GM21737 (cell line): ENCODE measurements at regions not wholly inside any gene's neighbourhood (a gene's known extent, or its start where the extent isn't known, plus 50 kb on each side); places are given as distances from the start of the nearest gene placed in this dataset.
"Not testable (repeated sequence)": the region's sequence is repeated elsewhere in the genome, so short reads cannot be mapped to it uniquely, and the experiment has no call there.

Experiments used
- ATAC-seq: cut with Tn5 transposase; IDR thresholded peaks from one replicate; pipeline ENCODE4 v1.9.1; 2021; ENCODE audit warnings: mild to moderate bottlenecking, moderate library complexity; ENCODE audit not compliant: unreplicated experiment

DNA sequence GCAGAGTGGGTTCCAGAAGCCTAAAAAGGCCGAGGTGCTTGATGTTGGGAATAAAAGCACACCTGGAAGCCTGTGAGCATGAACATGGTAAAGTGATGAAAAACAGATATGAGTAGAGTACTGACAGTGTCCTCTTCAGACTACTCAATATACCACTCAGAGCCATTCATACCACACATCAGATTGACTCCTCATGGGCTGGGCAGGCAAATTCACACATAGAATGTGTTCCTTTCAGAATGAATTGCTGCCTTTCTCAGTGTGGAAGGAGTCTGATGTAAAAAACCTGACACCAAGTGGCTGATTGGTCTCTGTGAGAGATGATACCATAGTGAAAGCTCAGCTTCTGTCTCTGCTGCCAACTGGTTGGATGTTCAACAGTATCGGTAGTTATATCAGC lies 442.7 kb downstream of the RAPGEF2 start:
- ATAC-seq, result no peak

DNA sequence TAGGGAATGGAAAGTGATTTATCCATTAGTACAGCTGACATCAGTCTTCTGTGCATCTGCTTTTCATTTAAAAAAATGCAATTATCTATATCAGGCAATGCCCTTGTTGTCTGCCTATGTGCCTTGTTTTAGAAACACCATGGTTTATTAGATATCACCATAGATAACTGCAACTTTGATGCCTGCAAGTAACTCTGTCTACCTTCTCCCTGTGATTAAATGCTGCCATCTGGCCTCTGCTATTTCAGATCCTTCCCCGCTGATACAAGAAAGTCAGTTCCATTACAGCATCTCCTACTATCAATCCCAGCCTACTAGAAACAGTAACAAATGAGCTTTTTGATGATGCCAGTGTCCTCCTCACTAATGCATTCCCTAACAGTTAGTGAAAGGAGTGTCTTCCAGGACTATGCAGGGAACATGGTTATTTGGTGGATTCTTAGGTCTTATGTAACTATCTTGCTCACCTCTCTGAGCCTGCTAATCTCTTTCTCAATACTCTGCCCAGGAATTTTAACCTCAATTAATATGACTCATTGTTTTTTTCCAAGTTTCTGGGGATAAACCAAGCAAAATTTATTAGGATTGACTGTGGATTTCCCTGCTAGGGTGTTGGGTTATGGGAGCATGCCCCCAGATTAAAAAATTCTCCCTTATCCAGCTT lies 444.9 kb downstream of the RAPGEF2 start:
- ATAC-seq, result no peak

DNA sequence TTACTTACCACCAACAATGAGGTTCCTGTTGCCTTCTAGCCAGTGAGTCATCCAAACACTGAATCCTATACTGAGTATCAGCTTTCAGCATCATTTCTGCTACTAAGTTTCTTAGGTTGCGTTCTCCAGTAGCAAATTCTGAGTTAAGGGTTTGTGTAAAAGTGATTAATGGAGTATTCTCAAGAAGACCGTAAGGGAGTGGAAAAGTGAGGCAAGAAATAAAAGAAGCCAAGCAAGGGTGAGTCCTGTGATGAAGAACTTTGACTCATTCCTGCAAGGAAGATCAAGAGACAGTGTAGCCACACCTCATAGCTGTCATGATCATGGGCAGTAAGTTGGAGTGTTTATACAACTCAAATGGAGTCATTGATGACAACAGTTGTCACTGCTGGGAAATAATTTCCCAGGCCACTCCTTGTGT lies 446.2 kb downstream of the RAPGEF2 start:
- ATAC-seq, result no peak

GRCh38 chr4:159551281-159551680 lies 448.4 kb downstream of the RAPGEF2 start:
- ATAC-seq, result no peak

- ATAC-seq, result no peak
Observed at GRCh38 chr4:159552979-159553768, 450.3 kb downstream of the RAPGEF2 start.

DNA sequence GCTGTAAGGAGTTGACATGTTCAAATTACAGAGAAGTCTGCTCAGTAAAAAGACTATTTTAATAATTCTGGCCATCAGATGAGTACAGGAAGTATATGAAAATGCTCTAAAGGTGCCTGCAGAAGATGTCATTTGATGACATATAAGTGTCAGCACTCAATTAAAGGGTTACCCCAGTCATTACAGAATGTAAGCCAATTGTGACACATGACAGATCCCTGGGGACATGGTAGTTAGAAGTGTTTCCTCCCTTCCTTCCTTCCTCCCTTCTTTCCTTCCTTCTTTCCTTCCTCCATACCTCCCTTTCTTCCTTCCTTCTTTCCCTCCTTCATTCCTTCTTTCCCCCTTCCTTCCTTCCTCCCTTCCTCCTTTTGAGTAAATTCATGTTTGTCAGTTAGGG lies 453.0 kb downstream of the RAPGEF2 start:
- no peak for ATAC-seq

- no peak for ATAC-seq
Observed at GRCh38 chr4:159562366-159562765, 459.5 kb downstream of the RAPGEF2 start.

- ATAC-seq, result no peak
Observed at GRCh38 chr4:159563257-159563656, 460.4 kb downstream of the RAPGEF2 start.

- ATAC-seq, result no peak
Observed at GRCh38 chr4:159564615-159565014, 461.7 kb downstream of the RAPGEF2 start.

DNA sequence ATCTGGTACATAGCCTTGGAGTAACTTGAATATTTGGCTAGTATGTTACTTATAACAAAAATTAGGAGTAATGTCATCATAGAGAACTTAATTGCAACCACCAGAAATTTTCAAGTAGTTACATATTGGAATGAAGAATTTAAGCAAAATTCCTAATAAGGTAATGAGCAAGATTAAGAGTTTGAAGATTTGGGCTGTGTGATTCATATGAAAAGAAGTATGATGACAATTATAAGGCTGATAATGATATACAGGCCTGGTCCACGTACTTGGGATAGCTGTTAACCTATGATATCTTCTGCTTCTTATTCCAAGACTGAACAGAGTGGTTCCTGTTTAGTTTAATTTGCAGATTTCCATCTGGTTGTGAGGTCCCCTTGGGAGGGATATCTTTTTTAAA lies 463.9 kb downstream of the RAPGEF2 start:
- ATAC-seq, result no peak

GRCh38 chr4:159577241-159577640 lies 474.4 kb downstream of the RAPGEF2 start:
- no peak for ATAC-seq

- no peak for ATAC-seq
Observed at GRCh38 chr4:159582685-159583084, 479.8 kb downstream of the RAPGEF2 start.

GRCh38 chr4:159592898-159593556 lies 490.1 kb downstream of the RAPGEF2 start:
- no peak for ATAC-seq

GRCh38 chr4:159593681-159594080 lies 490.8 kb downstream of the RAPGEF2 start:
- no peak for ATAC-seq

DNA sequence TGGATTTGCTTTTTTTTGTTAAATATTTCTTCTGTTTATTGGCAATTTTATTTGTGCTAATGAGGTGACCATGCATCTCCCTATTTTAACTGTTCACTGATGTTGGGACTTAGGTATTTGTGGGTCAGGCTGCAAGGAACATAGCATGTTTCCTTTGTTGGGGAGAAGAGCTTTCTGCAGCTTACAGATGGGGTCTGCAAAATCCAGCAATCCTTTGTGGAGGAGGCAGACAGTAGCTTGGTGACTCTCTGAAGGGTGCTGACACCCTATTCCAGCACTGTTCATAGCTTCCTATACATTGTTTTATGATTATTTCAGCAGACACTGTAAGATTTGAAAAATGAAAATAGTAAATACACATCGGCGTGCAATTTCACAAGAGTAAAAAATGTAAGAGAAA lies 491.7 kb downstream of the RAPGEF2 start:
- ATAC-seq, result no peak

GRCh38 chr4:159595101-159595500 lies 492.2 kb downstream of the RAPGEF2 start:
- not testable (repeated sequence) for ATAC-seq

DNA sequence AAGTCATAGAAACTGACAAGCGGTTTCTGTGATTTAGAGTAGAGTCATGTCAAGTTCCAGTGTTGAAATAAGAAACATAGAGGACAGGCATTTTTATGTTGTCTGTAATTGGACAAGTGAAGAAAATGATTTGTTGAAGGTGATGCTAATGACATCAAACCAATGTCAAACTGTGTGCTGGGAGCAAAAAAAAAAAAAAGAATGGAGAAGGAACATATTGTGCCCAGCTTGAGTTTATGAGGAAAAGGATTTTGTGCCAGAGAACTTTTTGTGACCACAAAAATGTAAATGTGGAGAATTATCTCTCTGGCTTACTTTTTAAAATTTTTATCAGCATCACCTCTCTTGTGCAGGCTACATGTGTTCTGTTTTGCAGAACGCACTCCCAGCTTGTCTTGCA lies 495.7 kb downstream of the RAPGEF2 start:
- ATAC-seq, result no peak

GRCh38 chr4:159600061-159600460 lies 497.2 kb downstream of the RAPGEF2 start:
- ATAC-seq, result no peak

- ATAC-seq, result no peak
Observed at GRCh38 chr4:159604781-159605180, 501.9 kb downstream of the RAPGEF2 start.

DNA sequence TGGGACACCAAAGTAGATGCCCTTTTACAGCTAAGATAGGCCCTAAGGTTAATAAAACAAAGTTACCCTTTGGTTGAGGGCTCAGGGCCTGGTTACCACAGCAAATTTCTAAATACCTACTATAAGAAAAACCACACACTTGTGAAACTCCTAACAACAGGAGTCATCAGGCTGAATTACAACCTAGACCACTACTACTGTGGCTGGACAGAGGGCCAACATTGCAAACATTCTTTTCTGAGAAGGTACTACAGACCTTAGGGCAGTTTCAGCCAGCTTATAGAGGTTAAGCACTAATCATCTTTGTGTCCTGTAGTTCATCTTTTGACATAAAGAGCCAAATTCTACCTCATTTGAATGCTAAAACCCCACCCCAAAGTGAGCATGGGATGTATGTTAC lies 504.0 kb downstream of the RAPGEF2 start:
- no peak for ATAC-seq

- ATAC-seq, result no peak
Observed at GRCh38 chr4:159607809-159608208, 504.9 kb downstream of the RAPGEF2 start.

GRCh38 chr4:159608436-159608835 lies 505.6 kb downstream of the RAPGEF2 start:
- ATAC-seq, result no peak
